HL-60 (cell line): ENCODE measurements at regions not wholly inside any gene's neighbourhood (a gene's known extent, or its start where the extent isn't known, plus 50 kb on each side); places are given as distances from the start of the nearest gene placed in this dataset.

Source experiments
- CTCF ChIP-seq: IDR thresholded peaks from one replicate; pipeline ENCODE4 v1.5.1; 2011; ENCODE audit warnings: low read length, control low read depth, inconsistent platforms; ENCODE audit not compliant: insufficient read depth
- REST ChIP-seq: IDR thresholded peaks from 2 replicates; pipeline ENCODE4 v1.6.1; 2012; ENCODE audit warnings: low read depth; ENCODE audit not compliant: insufficient replicate concordance
- SPI1 ChIP-seq: IDR thresholded peaks from 2 replicates; pipeline ENCODE4 v1.6.1; 2012; ENCODE audit warnings: low read depth, mild to moderate bottlenecking, borderline replicate concordance

- TF ChIP-seq CTCF (no peak), REST (no peak), SPI1 (no peak)
Measured at GRCh38 chr3:153463895-153464294, 301.9 kb downstream of the RAP2B start.
